Stimulated activated CD4-positive, alpha-beta T cell treated with anti-CD3 and anti-CD28 coated beads, Interleukin-12 subunit alpha, Interleukin-12 subunit beta, amount 100 ng/mL, for 24 hours (primary cell): ENCODE measurements at regions not wholly inside any gene's neighbourhood (a gene's known extent, or its start where the extent isn't known, plus 50 kb on each side); places are given as distances from the start of the nearest gene placed in this dataset.

Experiments used
- DNase-seq, 2 experiments: peaks; one replicate each; pipeline ENCODE4 v3.0.0-alpha.2; 2020; ENCODE audit warnings: low read depth in 2 of 2

GRCh38 chr9:79196606-79197005 lies 375.2 kb upstream of the TLE4 start:
- DNase-seq = no peak

DNA sequence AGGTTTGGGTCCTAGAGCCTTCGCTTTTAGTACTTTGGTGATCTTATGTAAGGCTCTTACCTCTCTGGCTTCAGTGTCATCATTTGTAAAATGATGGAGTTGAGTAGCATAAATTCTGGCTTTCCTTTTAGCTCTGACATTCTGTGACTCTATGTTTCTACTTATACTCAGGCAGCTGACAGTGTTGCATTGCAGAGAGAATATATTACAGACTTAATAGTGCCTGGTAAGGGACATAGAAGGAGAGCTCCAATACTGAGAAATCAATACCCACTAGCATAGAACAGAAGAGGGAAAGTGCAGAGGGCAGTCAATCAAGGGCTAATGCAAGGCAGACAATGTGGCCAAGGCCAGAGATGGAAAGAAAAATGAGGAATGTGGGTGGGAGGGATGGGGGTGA lies 371.4 kb upstream of the TLE4 start:
- no peak for DNase-seq

GRCh38 chr9:79201636-79202035 lies 370.1 kb upstream of the TLE4 start:
- no peak for DNase-seq

DNA sequence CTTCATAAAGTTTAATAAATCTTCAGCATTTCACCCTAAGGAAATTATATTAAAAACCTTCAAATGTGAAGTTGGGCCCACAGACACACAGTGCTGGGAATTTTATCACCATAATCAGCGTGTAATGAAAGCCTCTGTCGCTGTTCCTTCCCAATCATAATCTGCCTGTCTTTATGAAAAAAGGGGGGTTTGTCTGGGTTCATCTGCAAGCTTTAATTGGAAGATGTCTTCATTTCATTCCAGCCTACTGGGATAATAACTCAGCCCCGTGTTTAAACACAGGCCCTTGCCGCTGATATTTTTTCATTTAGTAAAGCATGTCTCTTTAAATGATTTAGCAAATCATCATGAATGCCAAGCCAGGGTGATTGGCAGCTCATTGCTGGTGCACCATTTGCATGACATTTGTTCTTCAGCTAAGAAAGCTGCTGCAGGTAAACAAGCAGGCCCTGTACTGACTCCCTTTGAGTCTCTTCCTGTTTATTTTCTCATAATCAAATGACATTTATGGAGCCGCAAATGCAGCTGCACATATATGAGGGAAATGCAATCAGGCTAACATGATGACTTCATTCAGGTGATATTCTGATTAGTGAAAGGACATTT lies 362.9 kb upstream of the TLE4 start:
- DNase-seq = no peak

- no peak for DNase-seq
These were observed 361.1 kb upstream of the TLE4 start for GRCh38 chr9:79210541-79211243.

GRCh38 chr9:79213417-79214125 lies 358.2 kb upstream of the TLE4 start:
- no peak for DNase-seq

DNA sequence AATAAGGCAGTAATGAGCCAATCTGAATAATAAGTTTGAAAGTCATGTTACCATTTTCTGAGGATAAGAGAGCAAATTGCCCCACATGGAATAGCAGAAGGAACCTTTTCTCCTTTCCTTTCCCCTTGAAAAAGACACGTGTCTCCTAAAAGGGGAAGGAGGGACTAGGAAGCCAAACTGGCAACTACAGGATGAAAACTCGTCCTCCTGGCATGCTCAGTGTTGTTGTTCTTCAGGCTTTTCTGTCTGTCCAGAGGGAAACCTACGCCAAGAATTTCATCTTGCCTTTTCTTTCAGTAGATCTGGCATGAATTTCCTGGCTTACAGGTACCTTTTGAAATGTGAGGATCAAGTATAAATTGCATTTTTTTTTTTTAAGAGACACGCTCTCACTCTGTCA lies 355.9 kb upstream of the TLE4 start:
- no peak for DNase-seq

GRCh38 chr9:79220251-79220650 lies 351.5 kb upstream of the TLE4 start:
- DNase-seq = no peak

GRCh38 chr9:79220666-79221065 lies 351.1 kb upstream of the TLE4 start:
- DNase-seq = no peak

- no peak for DNase-seq
These were observed 350.7 kb upstream of the TLE4 start for GRCh38 chr9:79221084-79221483.

- DNase-seq = no peak
These were observed 349.3 kb upstream of the TLE4 start for GRCh38 chr9:79222483-79222882.

DNA sequence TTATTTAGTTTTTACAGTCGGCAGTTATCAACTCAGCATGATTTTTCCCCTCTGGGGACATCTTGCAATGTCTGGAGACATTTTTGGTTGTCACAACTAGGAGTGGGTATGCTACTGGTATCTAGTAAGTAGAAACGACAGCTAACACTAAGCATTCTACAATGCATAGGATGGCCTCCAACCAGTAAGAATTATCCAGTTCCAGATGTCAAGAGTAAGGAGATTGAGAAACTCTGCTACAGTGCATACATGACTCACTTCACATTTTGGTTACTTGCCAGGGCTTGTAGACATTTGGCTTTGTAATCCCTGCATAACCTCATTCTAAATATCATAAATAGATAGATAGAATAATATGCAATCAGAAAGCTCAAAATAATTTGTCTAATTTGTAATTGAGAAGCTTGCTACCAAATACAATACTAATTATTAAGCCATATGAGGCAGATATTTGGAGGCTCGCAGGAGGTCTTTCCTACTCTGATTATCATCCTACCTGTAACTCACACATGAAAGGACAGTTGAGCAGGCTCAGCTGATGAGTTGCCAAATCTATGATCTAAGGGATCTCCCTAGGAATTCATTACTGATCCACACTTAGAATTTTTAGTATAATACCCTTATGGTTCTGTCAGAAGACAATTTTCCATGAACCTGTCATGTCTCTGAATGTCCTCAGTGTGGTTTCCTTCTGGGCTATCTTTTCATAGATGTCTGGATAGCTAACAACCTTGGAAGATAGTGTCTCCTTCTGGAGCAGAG lies 346.9 kb upstream of the TLE4 start:
- DNase-seq = no peak

DNA sequence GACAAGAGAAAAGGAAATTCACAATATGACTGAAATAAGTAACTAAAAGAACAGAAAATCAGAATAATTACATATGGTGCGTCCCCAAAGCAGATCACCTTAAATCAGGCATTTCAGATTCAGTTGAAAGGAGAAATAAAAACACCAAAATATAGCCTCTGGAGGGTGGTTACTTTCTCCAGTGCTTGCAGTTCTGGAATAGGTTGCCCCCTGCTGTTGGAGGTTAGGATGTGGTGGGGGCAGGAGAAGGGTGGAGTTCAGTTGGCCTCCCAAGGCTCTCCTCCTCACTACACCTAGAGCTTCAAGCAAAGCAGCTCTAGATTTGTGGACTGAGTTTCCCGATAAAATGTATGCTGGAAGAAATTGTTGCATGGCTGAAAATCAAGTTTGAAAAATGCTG lies 338.2 kb upstream of the TLE4 start:
- DNase-seq = no peak

GRCh38 chr9:79236466-79236865 lies 335.3 kb upstream of the TLE4 start:
- no peak for DNase-seq

- no peak for DNase-seq
These were observed 333.9 kb upstream of the TLE4 start for GRCh38 chr9:79237861-79238260.

DNA sequence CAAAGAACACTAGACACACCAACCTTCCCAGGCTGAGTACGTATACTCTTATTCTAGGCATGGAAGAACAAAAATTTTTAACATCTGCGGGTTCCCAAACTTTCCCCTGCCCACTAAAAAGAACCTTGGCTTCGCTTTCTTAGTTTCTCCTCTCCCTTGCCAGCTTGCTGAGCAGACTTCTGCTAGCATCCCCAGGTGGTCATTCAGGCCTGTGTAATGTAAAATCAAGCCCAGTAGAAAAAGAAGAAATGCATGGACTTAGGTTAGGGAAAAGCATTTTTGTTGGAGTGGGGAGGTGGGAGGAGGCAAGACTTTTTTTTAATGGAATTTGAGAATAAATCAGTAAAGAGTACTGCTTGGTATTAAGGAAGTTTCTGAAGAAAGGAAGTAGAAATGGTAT lies 331.0 kb upstream of the TLE4 start:
- DNase-seq = no peak

DNA sequence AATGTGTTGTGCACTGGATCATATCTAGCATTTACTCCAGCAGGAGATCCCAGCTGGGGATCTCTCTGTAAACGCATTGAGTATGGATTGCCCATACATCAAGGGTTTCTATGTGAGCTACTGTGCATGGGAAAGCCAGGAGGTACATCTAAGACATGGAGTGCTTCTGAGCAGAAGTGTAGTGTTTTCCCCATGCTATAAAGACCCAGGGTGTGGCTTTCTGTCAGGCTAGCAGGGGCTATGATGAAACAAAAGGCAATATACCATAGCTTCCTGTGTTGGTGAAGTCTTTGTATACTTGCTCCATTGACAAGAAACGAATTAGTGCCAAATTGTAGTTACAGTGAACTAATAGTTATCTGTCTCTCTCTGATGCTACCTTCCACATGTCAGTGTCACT lies 329.3 kb upstream of the TLE4 start:
- no peak for DNase-seq

DNA sequence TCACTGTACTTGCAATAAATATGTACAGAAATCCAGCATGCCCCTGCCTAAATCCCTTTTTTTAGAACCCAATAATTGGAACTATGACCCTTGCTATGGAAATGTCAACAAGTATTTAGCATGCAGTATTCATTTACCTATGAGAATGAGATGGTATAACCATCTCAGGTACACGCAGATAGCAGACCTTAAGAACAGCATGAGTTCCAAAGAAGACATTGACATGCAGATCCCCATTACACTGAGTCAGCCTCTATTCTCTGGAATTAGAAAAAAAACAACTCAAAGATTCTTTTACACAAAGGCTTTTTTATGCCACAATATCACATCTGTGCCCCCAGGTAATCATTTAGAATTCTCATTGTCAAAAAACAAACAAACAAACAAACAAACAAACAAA lies 325.6 kb upstream of the TLE4 start:
- no peak for DNase-seq

GRCh38 chr9:79247021-79247420 lies 324.7 kb upstream of the TLE4 start:
- no peak for DNase-seq

GRCh38 chr9:79250806-79251205 lies 321.0 kb upstream of the TLE4 start:
- DNase-seq = no peak

GRCh38 chr9:79254900-79255650 lies 316.7 kb upstream of the TLE4 start:
- DNase-seq = no peak
